Fibroblast of pulmonary artery (primary cell): ENCODE measurements at regions not wholly inside any gene's neighbourhood (a gene's known extent, or its start where the extent isn't known, plus 50 kb on each side); places are given as distances from the start of the nearest gene placed in this dataset.
"Not testable (repeated sequence)": the region's sequence is repeated elsewhere in the genome, so short reads cannot be mapped to it uniquely, and the experiment has no call there.

Source experiments
- DNase-seq: peaks from one replicate; pipeline ENCODE4 v3.0.0-alpha.2; 2010; ENCODE audit warnings: low read depth
- H3K4me3 ChIP-seq: replicated peaks from 2 replicates; pipeline ENCODE4 v1.5.1; 2011; ENCODE audit warnings: low read depth, mild to moderate bottlenecking, control low read depth, low read length, moderate library complexity
- TF ChIP-seq, protein P1 (sequence below): IDR thresholded peaks from 2 replicates; pipeline ENCODE4 v1.5.1; 2011; ENCODE audit warnings: mild to moderate bottlenecking, control low read depth, low read length, inconsistent platforms; ENCODE audit errors: missing control alignments

- TF ChIP-seq, protein P1, sequence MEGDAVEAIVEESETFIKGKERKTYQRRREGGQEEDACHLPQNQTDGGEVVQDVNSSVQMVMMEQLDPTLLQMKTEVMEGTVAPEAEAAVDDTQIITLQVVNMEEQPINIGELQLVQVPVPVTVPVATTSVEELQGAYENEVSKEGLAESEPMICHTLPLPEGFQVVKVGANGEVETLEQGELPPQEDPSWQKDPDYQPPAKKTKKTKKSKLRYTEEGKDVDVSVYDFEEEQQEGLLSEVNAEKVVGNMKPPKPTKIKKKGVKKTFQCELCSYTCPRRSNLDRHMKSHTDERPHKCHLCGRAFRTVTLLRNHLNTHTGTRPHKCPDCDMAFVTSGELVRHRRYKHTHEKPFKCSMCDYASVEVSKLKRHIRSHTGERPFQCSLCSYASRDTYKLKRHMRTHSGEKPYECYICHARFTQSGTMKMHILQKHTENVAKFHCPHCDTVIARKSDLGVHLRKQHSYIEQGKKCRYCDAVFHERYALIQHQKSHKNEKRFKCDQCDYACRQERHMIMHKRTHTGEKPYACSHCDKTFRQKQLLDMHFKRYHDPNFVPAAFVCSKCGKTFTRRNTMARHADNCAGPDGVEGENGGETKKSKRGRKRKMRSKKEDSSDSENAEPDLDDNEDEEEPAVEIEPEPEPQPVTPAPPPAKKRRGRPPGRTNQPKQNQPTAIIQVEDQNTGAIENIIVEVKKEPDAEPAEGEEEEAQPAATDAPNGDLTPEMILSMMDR = no peak
- no peak for DNase-seq
- H3K4me3 ChIP-seq = no peak overlapping the region
These were observed 251.7 kb upstream of the ST6GAL2 start for GRCh38 chr2:107137706-107138105.

DNA sequence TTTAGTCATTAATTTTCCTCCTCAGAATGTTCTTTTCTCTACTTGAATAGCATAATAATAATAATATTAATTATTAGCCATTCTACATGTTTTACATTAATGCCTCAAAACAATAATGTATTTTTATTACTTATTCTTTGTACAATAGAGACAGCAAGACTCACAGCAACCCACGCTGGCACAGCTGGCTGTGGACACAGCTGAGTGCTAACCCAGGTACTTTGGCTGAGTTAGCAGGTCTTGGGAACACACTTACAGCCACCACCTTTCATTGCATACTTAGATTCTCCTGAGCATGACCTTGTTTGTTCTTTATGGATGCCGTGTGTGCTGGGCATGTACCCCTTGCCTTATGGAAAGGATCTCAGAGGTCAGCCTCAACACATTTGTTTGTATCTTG lies 260.2 kb upstream of the ST6GAL2 start:
- H3K4me3 ChIP-seq = no peak overlapping the region
- TF ChIP-seq, protein P1 = no peak
- DNase-seq = no peak

- not testable (repeated sequence) for DNase-seq
These were observed 260.7 kb upstream of the ST6GAL2 start for GRCh38 chr2:107146645-107147044.

GRCh38 chr2:107148055-107148454 lies 262.1 kb upstream of the ST6GAL2 start:
- TF ChIP-seq, protein P1 = no peak
- H3K4me3 ChIP-seq = no peak overlapping the region
- no peak for DNase-seq

More at GRCh38 chr2:107146645-107147044, 260.7 kb upstream of the ST6GAL2 start:
- not testable (repeated sequence) for H3K4me3 ChIP-seq

DNA sequence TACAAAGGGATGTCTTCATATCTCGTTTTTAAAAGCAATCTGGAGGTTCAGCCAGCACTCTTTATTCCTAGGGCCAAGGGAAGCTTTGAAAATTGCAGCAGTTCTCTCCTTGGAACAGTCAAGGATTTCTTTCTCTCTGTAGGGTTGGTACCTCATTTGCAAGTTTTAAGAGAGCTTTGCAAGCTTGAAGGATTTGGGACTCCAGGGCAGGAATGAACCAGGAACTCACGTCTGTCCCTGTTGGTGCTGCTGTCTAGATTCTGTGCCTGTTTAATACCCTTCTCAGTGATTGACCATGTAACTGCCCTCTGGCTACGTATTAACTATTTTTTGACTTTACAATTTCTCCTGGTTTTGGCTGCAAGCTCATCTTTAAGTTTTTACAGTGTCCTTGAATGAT lies 262.5 kb upstream of the ST6GAL2 start:
- no peak for DNase-seq
- TF ChIP-seq, protein P1 = no peak
- no peak overlapping the region for H3K4me3 ChIP-seq

DNA sequence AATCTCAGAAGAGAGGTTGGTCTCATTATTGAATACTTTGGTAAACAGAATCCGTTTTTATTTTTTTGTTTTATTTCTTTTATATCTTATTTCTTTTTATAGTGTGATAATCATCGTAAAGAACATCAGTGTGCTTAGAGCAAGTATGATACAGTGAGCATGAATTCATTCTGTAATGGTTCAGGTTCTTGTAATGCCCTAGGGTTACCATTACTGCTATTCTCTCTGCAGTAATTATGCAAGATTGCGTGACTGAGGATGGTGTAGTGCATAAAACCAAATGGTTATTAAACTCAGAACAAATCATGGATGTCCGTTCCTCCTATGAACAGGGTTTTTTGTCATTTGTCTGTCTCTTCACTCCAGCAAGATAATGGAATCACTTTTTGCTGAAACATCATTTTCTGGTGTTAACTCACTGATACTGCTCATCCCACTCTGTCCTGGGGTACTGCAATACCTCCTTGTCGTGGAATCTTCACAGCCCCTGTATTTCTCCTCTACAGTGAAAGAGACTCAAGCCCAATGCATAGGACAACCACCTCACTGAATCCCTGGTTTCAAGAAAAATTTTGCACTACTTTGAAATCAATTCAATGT lies 274.8 kb upstream of the ST6GAL2 start:
- no peak for DNase-seq
- TF ChIP-seq, protein P1 = no peak

DNA sequence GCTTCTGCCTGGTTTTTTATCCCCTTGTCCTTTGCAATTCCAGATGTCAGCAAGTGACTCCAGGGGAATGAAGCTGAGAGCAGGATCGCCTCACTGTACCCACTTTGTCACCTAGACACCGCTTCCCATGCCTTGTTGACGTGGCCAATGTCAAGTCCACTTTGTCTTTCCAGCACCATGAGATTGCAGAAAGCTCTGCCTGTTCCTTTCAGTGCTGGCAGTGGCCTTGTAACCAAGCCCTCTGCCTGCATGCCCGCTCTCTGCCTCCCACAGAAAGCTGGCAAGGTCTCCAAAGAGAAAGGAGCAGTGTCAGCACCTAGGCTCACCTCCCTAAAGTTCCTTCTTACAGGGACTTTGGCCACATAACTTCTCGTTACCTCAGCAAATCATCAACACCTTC lies 282.2 kb upstream of the ST6GAL2 start:
- no peak overlapping the region for H3K4me3 ChIP-seq
- TF ChIP-seq, protein P1 = no peak
- DNase-seq = no peak

More for the DNA sequence above, 274.8 kb upstream of the ST6GAL2 start:
- H3K4me3 ChIP-seq = no peak overlapping the region
